HCT116 (cell line): ENCODE measurements at regions not wholly inside any gene's neighbourhood (a gene's known extent, or its start where the extent isn't known, plus 50 kb on each side); places are given as distances from the start of the nearest gene placed in this dataset.

Experiments
- ATAC-seq: fragments of 200-7000 bp; cut with Tn5 transposase; 2 replicates; pipeline ENCODE4 v1.9.1; 2020; ENCODE audit warnings: mild to moderate bottlenecking, moderate library complexity
- BruUV-seq: library from RNA; stranded (reverse); fragments of 400-500 nt; replicated peaks from 2 replicates; lab custom pipeline; 2021; lab: Mats Ljungman, UMichigan
- CTCF ChIA-PET: fragments of 300-600 bp; sonication (Branson Sonifier 250); formaldehyde crosslinking; loops from one replicate; lab custom pipeline; 2021; ENCODE audit warnings: antibody characterized with exemption; lab: Charles Lee
- POLR2A ChIA-PET: fragments of 300-600, 350-600 bp; sonication (Branson Sonifier 250); formaldehyde crosslinking; loops from one replicate; lab custom pipeline; 2021; ENCODE audit warnings: antibody characterized with exemption; lab: Charles Lee
- RAD21 ChIA-PET, 2 experiments: fragments of 300-600 bp; sonication (Branson Sonifier 250); formaldehyde crosslinking; loops; one replicate each; lab custom pipeline; 2023; ENCODE audit warnings: low total read pairs in 2 of 2; ENCODE audit not compliant: uncharacterized antibody in 2 of 2, unreplicated experiment in 2 of 2, low non-redundant PET in 1 of 2; lab: Charles Lee
- DNase-seq: peaks from one replicate; pipeline ENCODE4 v3.0.0-alpha.2; 2010; ENCODE audit warnings: low read depth, low spot score
- H2AFZ ChIP-seq: fragments of 200-600 bp; shearing (Covaris generic), sonication (generic); 2 replicates; pipeline ENCODE4 v1.6.1; 2017; ENCODE audit warnings: low read depth, mixed run types, mixed read lengths, antibody characterized with exemption, low read length; ENCODE audit not compliant: poor library complexity, severe bottlenecking
- H3K27ac ChIP-seq: 2 replicates; pipeline ENCODE4 v1.5.1; 2012; ENCODE audit warnings: low read depth, low read length
- H3K27me3 ChIP-seq: fragments of 200-600 bp; sonication (generic); 2 replicates; pipeline ENCODE4 v1.6.1; 2016; ENCODE audit warnings: mixed run types, low read length, mixed read lengths; ENCODE audit not compliant: insufficient read depth
- H3K36me3 ChIP-seq, 2 experiments: fragments of 200-500 bp in 1 of 2; fragments of 200-600 bp in 1 of 2; sonication (Bioruptor generic) in 1 of 2; sonication (generic) in 1 of 2; 2 replicates each; pipeline versions ENCODE4 v1.5.1 to v1.6.1; 2014 to 2016; ENCODE audit warnings: low read length in 2 of 2, inconsistent platforms in 1 of 2, mixed read lengths in 1 of 2, mixed run types in 1 of 2; ENCODE audit not compliant: insufficient read depth in 2 of 2, control insufficient read depth in 1 of 2
- H3K4me1 ChIP-seq, 2 experiments: fragments of 200-600 bp in 1 of 2; sonication (generic) in 1 of 2; 2 replicates each; pipeline versions ENCODE4 v1.5.1 to v1.6.1; 2012 to 2017; ENCODE audit warnings: low read length in 2 of 2, inconsistent platforms in 1 of 2, mild to moderate bottlenecking in 1 of 2, mixed read lengths in 1 of 2, mixed run types in 1 of 2, moderate library complexity in 1 of 2; ENCODE audit not compliant: insufficient read depth in 2 of 2, control insufficient read depth in 1 of 2
- H3K4me2 ChIP-seq: fragments of 200-600 bp; sonication (generic); 2 replicates; pipeline ENCODE4 v1.6.1; 2017; ENCODE audit warnings: mixed run types, low read length, mixed read lengths
- H3K4me3 ChIP-seq, 2 experiments: fragments of 200-600 bp in 1 of 2; sonication (generic) in 1 of 2; replicated peaks in 1 of 2; 2 replicates each; pipeline ENCODE4 v1.5.1; 2011 to 2016; ENCODE audit warnings: low read length in 2 of 2, control low read depth in 1 of 2, low read depth in 1 of 2, mild to moderate bottlenecking in 1 of 2, mixed read lengths in 1 of 2, mixed run types in 1 of 2
- H3K79me2 ChIP-seq: fragments of 200-600 bp; sonication (generic); 2 replicates; pipeline ENCODE4 v1.6.1; 2017; ENCODE audit warnings: mild to moderate bottlenecking, mixed run types, low read length, moderate library complexity, mixed read lengths; ENCODE audit not compliant: insufficient read depth
- H3K9ac ChIP-seq: fragments of 200-600 bp; sonication (generic); 2 replicates; pipeline ENCODE4 v1.6.1; 2016; ENCODE audit warnings: low read length, mixed read lengths
- H3K9me2 ChIP-seq: fragments of 200-600 bp; sonication (generic), shearing (Covaris generic); 2 replicates; pipeline ENCODE4 v1.6.1; 2017; ENCODE audit warnings: mixed run types, mild to moderate bottlenecking, moderate library complexity; ENCODE audit not compliant: insufficient read depth
- H3K9me3 ChIP-seq, 2 experiments: fragments of 200-500 bp in 1 of 2; fragments of 200-600 bp in 1 of 2; sonication (Bioruptor generic) in 1 of 2; sonication (generic) in 1 of 2; 2 replicates each; pipeline ENCODE4 v1.6.1; 2014 to 2017; ENCODE audit warnings: low read length in 2 of 2, mixed read lengths in 2 of 2, inconsistent platforms in 1 of 2, low read depth in 1 of 2, mild to moderate bottlenecking in 1 of 2, mixed run types in 1 of 2, moderate library complexity in 1 of 2; ENCODE audit not compliant: control insufficient read depth in 1 of 2, insufficient read depth in 1 of 2
- H4K20me1 ChIP-seq: fragments of 200-600 bp; sonication (generic), shearing (Covaris generic); 2 replicates; pipeline ENCODE4 v1.6.1; 2017; ENCODE audit warnings: mixed run types, mild to moderate bottlenecking, moderate library complexity; ENCODE audit not compliant: insufficient read depth
- CEBPB ChIP-seq: IDR thresholded peaks from 2 replicates; pipeline ENCODE4 v1.6.1; 2012; ENCODE audit warnings: low read depth
- CTCF ChIP-seq, 3 experiments: fragments of 200-600 bp in 1 of 3; sonication (generic) in 1 of 3; IDR thresholded peaks in 2 of 3; conservative IDR thresholded peaks in 1 of 3; 2 replicates each; pipeline ENCODE4 v1.5.1; 2012 to 2017; ENCODE audit warnings: low read depth in 2 of 3, low read length in 2 of 3, antibody characterized with exemption in 1 of 3, borderline replicate concordance in 1 of 3, control low read depth in 1 of 3, mild to moderate bottlenecking in 1 of 3, mixed read lengths in 1 of 3, mixed run types in 1 of 3, moderate library complexity in 1 of 3; ENCODE audit not compliant: insufficient read depth in 1 of 3
- EGR1 ChIP-seq: IDR thresholded peaks from 2 replicates; pipeline ENCODE4 v1.6.1; 2012; ENCODE audit warnings: low read depth
- EZH2 ChIP-seq: fragments of 200-600 bp; sonication (generic); IDR thresholded peaks from 2 replicates; pipeline ENCODE4 v1.6.1; 2017; ENCODE audit warnings: antibody characterized with exemption, mixed run types
- EZH2phosphoT487 ChIP-seq: fragments of 200-600 bp; IDR thresholded peaks from 2 replicates; pipeline ENCODE4 v1.6.1; 2018; ENCODE audit warnings: antibody characterized with exemption, borderline replicate concordance
- JUND ChIP-seq: IDR thresholded peaks from 2 replicates; pipeline ENCODE4 v1.6.1; 2012
- POLR2A ChIP-seq: IDR thresholded peaks from 2 replicates; pipeline ENCODE4 v1.7.0; 2011; ENCODE audit warnings: borderline replicate concordance; ENCODE audit not compliant: insufficient read depth, insufficient read length; ENCODE audit errors: extremely low read depth
- POLR2AphosphoS5 ChIP-seq: IDR thresholded peaks from 2 replicates; pipeline ENCODE4 v1.6.1; 2011; ENCODE audit warnings: mild to moderate bottlenecking, low read depth, low read length, moderate library complexity
- REST ChIP-seq: IDR thresholded peaks from 2 replicates; pipeline ENCODE4 v1.6.1; 2012; ENCODE audit warnings: low read depth
- SIN3A ChIP-seq: IDR thresholded peaks from 2 replicates; pipeline ENCODE4 v1.6.1; 2012; ENCODE audit warnings: low read depth
- SP1 ChIP-seq: IDR thresholded peaks from 2 replicates; pipeline ENCODE4 v1.6.1; 2012; ENCODE audit warnings: low read depth
- SRF ChIP-seq: IDR thresholded peaks from 2 replicates; pipeline ENCODE4 v1.6.1; 2012; ENCODE audit warnings: low read depth
- TCF7L2 ChIP-seq: IDR thresholded peaks from 2 replicates; pipeline ENCODE4 v1.7.0; 2011; ENCODE audit warnings: borderline replicate concordance, inconsistent platforms; ENCODE audit not compliant: insufficient read depth, insufficient read length; ENCODE audit errors: extremely low read depth
- ZBTB33 ChIP-seq: IDR thresholded peaks from 2 replicates; pipeline ENCODE4 v1.6.1; 2011; ENCODE audit warnings: mild to moderate bottlenecking, low read length, moderate library complexity; ENCODE audit not compliant: insufficient replicate concordance; ENCODE audit errors: extremely low read depth
- ZNF274 ChIP-seq: fragments of 200-500 bp; sonication (Bioruptor generic); IDR thresholded peaks from 2 replicates; pipeline ENCODE4 v1.6.1; 2014; ENCODE audit warnings: mild to moderate bottlenecking, low read depth, low read length, inconsistent platforms
- intact Hi-C: fragments of 100-400 bp; cut with micrococcal nuclease; formaldehyde crosslinking; loops from 2 replicates; pipeline ENCODE4 v1.10.0; 2022

- H3K9me3 ChIP-seq, result peaks cover 0 to 21% of the 10 kb centered on the region in 2 experiments; a peak in 2 of 4 replicates
- no peaks in the 10 kb centered on the region for H4K20me1 ChIP-seq
- POLR2A ChIA-PET, result no interaction called here
- H2AFZ ChIP-seq, result no peak overlapping the region
- no peak for ATAC-seq
- RAD21 ChIA-PET, result no interaction called here
- no peaks in the 10 kb centered on the region for H3K4me1 ChIP-seq
- no peaks in the 10 kb centered on the region for H3K27me3 ChIP-seq
- intact Hi-C loops, result no loop called here
- no peak for DNase-seq
- CTCF ChIA-PET, result no interaction called here
- no peaks in the 10 kb centered on the region for H3K36me3 ChIP-seq
- TF ChIP-seq SIN3A (no peak), EGR1 (no peak), POLR2AphosphoS5 (no peak), EZH2phosphoT487 (no peak), JUND (no peak), SP1 (no peak), CEBPB (no peak), ZNF274 (no peak), EZH2 (no peak), ZBTB33 (no peak)
- TF ChIP-seq, all 23 proteins: peak for 0
- no peaks in the 10 kb centered on the region for H3K9me2 ChIP-seq
- H3K4me2 ChIP-seq, result no peak overlapping the region
- no peak overlapping the region for H3K9ac ChIP-seq
- H3K4me3 ChIP-seq, result no peak overlapping the region
- no peaks in the 10 kb centered on the region for H3K79me2 ChIP-seq
- no TSS peak for BruUV-seq
- no peak overlapping the region for H3K27ac ChIP-seq
These were observed 985.5 kb downstream of the TLE4 start for GRCh38 chr9:80557256-80557655.

- no peaks in the 10 kb centered on the region for H3K27me3 ChIP-seq
- H3K79me2 ChIP-seq, result no peaks in the 10 kb centered on the region
- H3K27ac ChIP-seq, result no peak overlapping the region
- no peaks in the 10 kb centered on the region for H4K20me1 ChIP-seq
- H3K4me1 ChIP-seq, result no peaks in the 10 kb centered on the region
- no peak overlapping the region for H3K4me3 ChIP-seq
- no peaks in the 10 kb centered on the region for H3K9me2 ChIP-seq
- POLR2A ChIA-PET, result no interaction called here
- intact Hi-C loops, result no loop called here
- no peak overlapping the region for H3K9ac ChIP-seq
- CTCF ChIA-PET, result no interaction called here
- DNase-seq (no peak), ATAC-seq (no peak)
- no peak overlapping the region for H3K4me2 ChIP-seq
- RAD21 ChIA-PET, result no interaction called here
- no TSS peak for BruUV-seq
- H2AFZ ChIP-seq, result no peak overlapping the region
- peaks cover 0 to 19% of the 10 kb centered on the region in 2 experiments; a peak in 2 of 4 replicates for H3K9me3 ChIP-seq
- H3K36me3 ChIP-seq, result no peaks in the 10 kb centered on the region
- TF ChIP-seq ZNF274, result no peak
- no peak for TF ChIP-seq CEBPB
- TF ChIP-seq REST, result no peak
- no peak for TF ChIP-seq SRF
- no peak for TF ChIP-seq POLR2A
- no peak for TF ChIP-seq TCF7L2
- no peak for TF ChIP-seq CTCF (IDR thresholded peaks at IDR 0.05 in 2 of 3, conservative IDR thresholded peaks at IDR 0.05 in 1 of 3; ENCODE audit: borderline replicate concordance in 1 of 3, insufficient read depth in 1 of 3, low read depth in 2 of 3, low read length in 2 of 3)
These were observed 984.9 kb downstream of the TLE4 start for GRCh38 chr9:80556631-80557030.
